ENCODE measurements at regions not wholly inside any gene's neighbourhood (a gene's known extent, or its start where the extent isn't known, plus 50 kb on each side); places are given as distances from the start of the nearest gene placed in this dataset.

DNA sequence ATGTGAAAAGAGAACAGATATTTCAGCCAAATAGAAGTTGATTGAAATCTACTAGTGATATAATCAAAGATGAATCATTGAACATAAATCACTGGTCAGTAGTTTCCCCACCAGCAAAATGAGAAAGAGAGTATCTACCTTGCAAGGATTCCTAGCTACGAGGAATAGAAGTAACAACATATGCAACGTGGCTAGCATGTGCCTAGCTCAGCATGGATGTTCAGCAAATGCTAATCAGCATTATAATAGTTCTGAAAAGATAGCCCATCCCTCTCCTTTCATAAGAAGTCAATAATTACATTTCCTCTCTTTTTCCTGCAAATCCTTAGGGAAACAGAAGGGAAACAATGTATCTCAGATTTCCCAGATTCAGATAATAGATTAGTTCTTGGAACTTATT lies 417.2 kb downstream of the SATB2 start:
- TF ChIP-seq, protein P1, sequence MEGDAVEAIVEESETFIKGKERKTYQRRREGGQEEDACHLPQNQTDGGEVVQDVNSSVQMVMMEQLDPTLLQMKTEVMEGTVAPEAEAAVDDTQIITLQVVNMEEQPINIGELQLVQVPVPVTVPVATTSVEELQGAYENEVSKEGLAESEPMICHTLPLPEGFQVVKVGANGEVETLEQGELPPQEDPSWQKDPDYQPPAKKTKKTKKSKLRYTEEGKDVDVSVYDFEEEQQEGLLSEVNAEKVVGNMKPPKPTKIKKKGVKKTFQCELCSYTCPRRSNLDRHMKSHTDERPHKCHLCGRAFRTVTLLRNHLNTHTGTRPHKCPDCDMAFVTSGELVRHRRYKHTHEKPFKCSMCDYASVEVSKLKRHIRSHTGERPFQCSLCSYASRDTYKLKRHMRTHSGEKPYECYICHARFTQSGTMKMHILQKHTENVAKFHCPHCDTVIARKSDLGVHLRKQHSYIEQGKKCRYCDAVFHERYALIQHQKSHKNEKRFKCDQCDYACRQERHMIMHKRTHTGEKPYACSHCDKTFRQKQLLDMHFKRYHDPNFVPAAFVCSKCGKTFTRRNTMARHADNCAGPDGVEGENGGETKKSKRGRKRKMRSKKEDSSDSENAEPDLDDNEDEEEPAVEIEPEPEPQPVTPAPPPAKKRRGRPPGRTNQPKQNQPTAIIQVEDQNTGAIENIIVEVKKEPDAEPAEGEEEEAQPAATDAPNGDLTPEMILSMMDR (IDR thresholded peaks at IDR 0.05) = no peak
- TF ChIP-seq POLR2A (IDR thresholded peaks at IDR 0.05) = no peak

Measured in thyroid gland (tissue), 4 donors.